Liver (tissue), 3 donors: ENCODE measurements at regions not wholly inside any gene's neighbourhood (a gene's known extent, or its start where the extent isn't known, plus 50 kb on each side); places are given as distances from the start of the nearest gene placed in this dataset.

Source experiments
- ATF3 ChIP-seq: IDR thresholded peaks from 2 replicates; pipeline ENCODE4 v1.6.1; 2016; ENCODE audit warnings: antibody characterized with exemption
- CTCF ChIP-seq: fragments of 150-350 bp; IDR thresholded peaks from 2 replicates; pipeline ENCODE4 v1.5.1; 2017; ENCODE audit warnings: improper control_type of control experiment, low read depth, low read length; ENCODE audit not compliant: missing input control
- GABPA ChIP-seq, 2 donors: IDR thresholded peaks in 1 of 2; conservative IDR thresholded peaks in 1 of 2; 2 replicates each; pipeline ENCODE4 v1.6.1; 2016; ENCODE audit warnings: antibody characterized with exemption in 2 of 2, mild to moderate bottlenecking in 1 of 2, moderate library complexity in 1 of 2
- SP1 ChIP-seq: IDR thresholded peaks from 2 replicates; pipeline ENCODE4 v1.6.1; 2018; ENCODE audit warnings: antibody characterized with exemption, mild to moderate bottlenecking
- TAF1 ChIP-seq: conservative IDR thresholded peaks from 2 replicates; pipeline ENCODE4 v1.6.1; 2016; ENCODE audit warnings: antibody characterized with exemption, mild to moderate bottlenecking
- YY1 ChIP-seq: IDR thresholded peaks from 2 replicates; pipeline ENCODE4 v1.6.1; 2016; ENCODE audit warnings: antibody characterized with exemption, mild to moderate bottlenecking
- donor health status: healthy.
- donor health status: healthy.

GRCh38 chr19:30640252-30640965 lies 268.2 kb downstream of the ZNF536 start:
- no peak for TF ChIP-seq CTCF
- TF ChIP-seq ATF3 = no peak
- no peak for TF ChIP-seq YY1
- no peak for TF ChIP-seq SP1
- no peak for TF ChIP-seq GABPA (IDR thresholded peaks at IDR 0.05 in 1 of 2, conservative IDR thresholded peaks at IDR 0.05 in 1 of 2)
- TF ChIP-seq TAF1 = no peak
